H9 (cell line): ENCODE measurements at regions not wholly inside any gene's neighbourhood (a gene's known extent, or its start where the extent isn't known, plus 50 kb on each side); places are given as distances from the start of the nearest gene placed in this dataset.

ENCODE experiments used
- DNase-seq: peaks from one replicate; pipeline ENCODE4 v3.0.0-alpha.2; 2017
- H2AFZ ChIP-seq: one replicate; pipeline ENCODE4 v1.6.1; 2013; ENCODE audit warnings: mild to moderate bottlenecking, low read length, control low read depth, moderate library complexity
- H2AK5ac ChIP-seq: 2 replicates; pipeline ENCODE4 v1.6.1; 2013; ENCODE audit warnings: low read length, control low read depth, mixed read lengths; ENCODE audit not compliant: insufficient read length
- H2BK120ac ChIP-seq: one replicate; pipeline ENCODE4 v1.6.1; 2013; ENCODE audit warnings: low read depth, mild to moderate bottlenecking, low read length, control low read depth, inconsistent platforms; ENCODE audit not compliant: poor library complexity, severe bottlenecking
- H2BK12ac ChIP-seq: 2 replicates; pipeline ENCODE4 v1.6.1; 2013; ENCODE audit warnings: low read length, control low read depth, mixed read lengths, low read depth; ENCODE audit not compliant: insufficient read length
- H2BK15ac ChIP-seq: 2 replicates; pipeline ENCODE4 v1.6.1; 2013; ENCODE audit warnings: low read depth, low read length, control low read depth
- H2BK20ac ChIP-seq: one replicate; pipeline ENCODE4 v1.6.1; 2013; ENCODE audit warnings: low read depth, mild to moderate bottlenecking, low read length, control low read depth, inconsistent platforms; ENCODE audit not compliant: poor library complexity, severe bottlenecking
- H2BK5ac ChIP-seq: 2 replicates; pipeline ENCODE4 v1.6.1; 2013; ENCODE audit warnings: low read length, control low read depth, mixed read lengths; ENCODE audit not compliant: insufficient read length
- H3K14ac ChIP-seq: 2 replicates; pipeline ENCODE4 v1.6.1; 2013; ENCODE audit warnings: low read length, control low read depth; ENCODE audit not compliant: insufficient read depth
- H3K18ac ChIP-seq: 2 replicates; pipeline ENCODE4 v1.6.1; 2013; ENCODE audit warnings: low read depth, mild to moderate bottlenecking, mixed read lengths, low read length, control low read depth; ENCODE audit not compliant: insufficient read length
- H3K23ac ChIP-seq: 2 replicates; pipeline ENCODE4 v1.6.1; 2013; ENCODE audit warnings: low read length, control low read depth, mixed read lengths, low read depth; ENCODE audit not compliant: insufficient read length
- H3K23me2 ChIP-seq: 2 replicates; pipeline ENCODE4 v1.6.1; 2013; ENCODE audit warnings: low read depth, mild to moderate bottlenecking, mixed read lengths, low read length, control low read depth; ENCODE audit not compliant: insufficient read length, poor library complexity, severe bottlenecking
- H3K27ac ChIP-seq: 2 replicates; pipeline ENCODE4 v1.5.1; 2013; ENCODE audit warnings: low read length, control low read depth, mixed read lengths, low read depth; ENCODE audit not compliant: insufficient read length
- H3K27me3 ChIP-seq: 2 replicates; pipeline ENCODE4 v1.6.1; 2013; ENCODE audit warnings: low read length, control low read depth, inconsistent platforms; ENCODE audit not compliant: insufficient read depth
- H3K4ac ChIP-seq: 2 replicates; pipeline ENCODE4 v1.6.1; 2013; ENCODE audit warnings: low read depth, mild to moderate bottlenecking, control low read depth, inconsistent platforms, low read length, moderate library complexity
- H3K4me1 ChIP-seq: 2 replicates; pipeline ENCODE4 v1.6.1; 2013; ENCODE audit warnings: low read length, control low read depth, inconsistent platforms; ENCODE audit not compliant: insufficient read depth
- H3K4me2 ChIP-seq: 2 replicates; pipeline ENCODE4 v1.6.1; 2013; ENCODE audit warnings: low read length, control low read depth, mixed read lengths; ENCODE audit not compliant: insufficient read length, insufficient read depth
- H3K56ac ChIP-seq: 2 replicates; pipeline ENCODE4 v1.6.1; 2013; ENCODE audit warnings: low read depth, mild to moderate bottlenecking, mixed read lengths, low read length, control low read depth; ENCODE audit not compliant: insufficient read length
- H3K79me1 ChIP-seq: 2 replicates; pipeline ENCODE4 v1.6.1; 2013; ENCODE audit warnings: low read depth, mild to moderate bottlenecking, moderate library complexity, low read length, control low read depth, inconsistent platforms; ENCODE audit not compliant: insufficient read depth, poor library complexity, severe bottlenecking
- H3K79me2 ChIP-seq: 2 replicates; pipeline ENCODE4 v1.6.1; 2013; ENCODE audit warnings: low read length, control low read depth, inconsistent platforms; ENCODE audit not compliant: insufficient read depth
- H3K9ac ChIP-seq: 2 replicates; pipeline ENCODE4 v1.6.1; 2013; ENCODE audit warnings: low read length, control low read depth, mixed read lengths; ENCODE audit not compliant: insufficient read length; ENCODE audit errors: extremely low read depth
- H3K9me3 ChIP-seq: one replicate; pipeline ENCODE4 v1.6.1; 2013; ENCODE audit warnings: low read depth, low read length, inconsistent platforms; ENCODE audit not compliant: control insufficient read depth
- H3T11ph ChIP-seq: one replicate; pipeline ENCODE4 v1.6.1; 2013; ENCODE audit warnings: mild to moderate bottlenecking, low read length, control low read depth, inconsistent platforms
- H4K20me1 ChIP-seq: one replicate; pipeline ENCODE4 v1.6.1; 2013; ENCODE audit not compliant: control insufficient read depth, insufficient read length, insufficient read depth
- H4K5ac ChIP-seq: 2 replicates; pipeline ENCODE4 v1.6.1; 2013; ENCODE audit warnings: low read depth, mild to moderate bottlenecking, mixed read lengths, low read length, control low read depth; ENCODE audit not compliant: insufficient read length
- H4K8ac ChIP-seq: replicated peaks from 2 replicates; pipeline ENCODE4 v1.6.1; 2013; ENCODE audit warnings: low read length, control low read depth, mixed read lengths, low read depth; ENCODE audit not compliant: insufficient read length
- H4K91ac ChIP-seq: 2 replicates; pipeline ENCODE4 v1.6.1; 2013; ENCODE audit warnings: low read depth, mild to moderate bottlenecking, moderate library complexity, mixed read lengths, low read length, control low read depth; ENCODE audit not compliant: insufficient read length
- H3K27ac Mint-ChIP-seq, 3 experiments: 2 replicates in 2 of 3; 3 replicates in 1 of 3; pipeline ENCODE4 v1.8.0; 2020 to 2021; ENCODE audit warnings: mixed read lengths in 3 of 3, mild to moderate bottlenecking in 1 of 3, moderate library complexity in 1 of 3
- H3K27me3 Mint-ChIP-seq: 2 replicates; pipeline ENCODE4 v1.8.0; 2021; ENCODE audit warnings: low read depth, mild to moderate bottlenecking, moderate library complexity, mixed read lengths
- H3K36me3 Mint-ChIP-seq, 3 experiments: 2 replicates in 2 of 3; 3 replicates in 1 of 3; pipeline ENCODE4 v1.8.0; 2020 to 2021; ENCODE audit warnings: low read depth in 3 of 3, mixed read lengths in 3 of 3; ENCODE audit not compliant: insufficient read depth in 1 of 3
- H3K4me1 Mint-ChIP-seq, 2 experiments: 2 replicates each; pipeline ENCODE4 v1.8.0; 2020; ENCODE audit warnings: mixed read lengths in 2 of 2
- H3K4me3 Mint-ChIP-seq, 2 experiments: 2 replicates in 1 of 2; 3 replicates in 1 of 2; pipeline ENCODE4 v1.8.0; 2020 to 2021; ENCODE audit warnings: mild to moderate bottlenecking in 2 of 2, mixed read lengths in 2 of 2, moderate library complexity in 1 of 2
- H3K9me3 Mint-ChIP-seq, 2 experiments: 2 replicates in 1 of 2; 3 replicates in 1 of 2; pipeline ENCODE4 v1.8.0; 2020; ENCODE audit warnings: mild to moderate bottlenecking in 2 of 2, mixed read lengths in 2 of 2, moderate library complexity in 1 of 2
- CTCF ChIP-seq: fragments of 200-600 bp; sonication (generic); conservative IDR thresholded peaks from 3 replicates; pipeline ENCODE4 v1.8.0; 2021; ENCODE audit warnings: antibody characterized with exemption, mild to moderate bottlenecking
- WGBS: extraction: QIAGEN DNeasy Blood & Tissue Kit; methylation state at CpG from one replicate; pipeline ENCODE4 v1.1.7; 2013; ENCODE audit warnings: missing lambda C conversion rate, low lambda C conversion rate, mixed read lengths; ENCODE audit not compliant: insufficient read length; ENCODE audit errors: extremely low coverage; 5-methylcytosine and 5-hydroxymethylcytosine counted together

DNA sequence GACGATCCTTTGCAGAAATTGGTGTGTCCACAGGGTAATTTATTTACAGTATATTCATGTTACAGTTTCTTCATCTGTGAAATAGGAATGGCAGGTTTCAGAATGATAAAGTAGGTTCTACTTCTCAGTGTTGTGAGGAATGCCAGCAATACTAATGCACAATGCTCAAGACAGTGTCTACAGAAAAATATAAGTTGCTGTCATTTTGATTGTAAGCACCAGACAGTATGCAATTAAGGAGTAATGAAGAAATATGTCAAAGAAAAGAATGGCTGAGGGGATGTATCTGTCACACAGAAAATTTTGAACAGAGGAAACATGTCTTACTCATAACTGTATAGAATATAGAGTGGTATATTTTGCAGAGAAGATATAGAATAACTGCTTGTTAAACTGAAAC lies 525.4 kb downstream of the GALC start:
- Mint-ChIP-seq H3K4me3 (no peak overlapping the region), H3K36me3 (no peaks in the 10 kb centered on the region), H3K9me3 (no peaks in the 10 kb centered on the region), H3K4me1 (no peaks in the 10 kb centered on the region), H3K27me3 (no peaks in the 10 kb centered on the region), H3K27ac (no peak overlapping the region)
- Histone ChIP-seq H2BK120ac (no peak overlapping the region), H3K27me3 (no peaks in the 10 kb centered on the region), H2AK5ac (no peak overlapping the region), H3K79me2 (no peaks in the 10 kb centered on the region), H2AFZ (no peak overlapping the region), H3K27ac (no peak overlapping the region), H4K5ac (no peak overlapping the region), H3K56ac (no peak overlapping the region), H3K4me1 (no peaks in the 10 kb centered on the region), H3K14ac (no peak overlapping the region), H2BK12ac (no peak overlapping the region), H4K8ac (no peak overlapping the region), H3K9me3 (no peaks in the 10 kb centered on the region), H2BK20ac (no peak overlapping the region), H2BK15ac (no peak overlapping the region), H4K91ac (no peak overlapping the region), H3K23me2 (no peaks in the 10 kb centered on the region), H2BK5ac (no peak overlapping the region), H3K23ac (no peak overlapping the region), H3K4me2 (no peak overlapping the region), H3K4ac (no peak overlapping the region), H4K20me1 (no peaks in the 10 kb centered on the region), H3K18ac (no peak overlapping the region), H3K9ac (no peak overlapping the region), H3K79me1 (no peaks in the 10 kb centered on the region), H3T11ph (no peak overlapping the region)
- DNase-seq: no peak
- no peak for TF ChIP-seq CTCF
- no CpG with 5 or more reads among the region's 1 CpG for WGBS
